GM18508 (cell line): ENCODE measurements at regions not wholly inside any gene's neighbourhood (a gene's known extent, or its start where the extent isn't known, plus 50 kb on each side); places are given as distances from the start of the nearest gene placed in this dataset.

ENCODE experiments used
- ATAC-seq: cut with Tn5 transposase; IDR thresholded peaks from one replicate; pipeline ENCODE4 v1.9.1; 2021; ENCODE audit warnings: moderate number of reproducible peaks; ENCODE audit not compliant: insufficient read depth, unreplicated experiment

DNA sequence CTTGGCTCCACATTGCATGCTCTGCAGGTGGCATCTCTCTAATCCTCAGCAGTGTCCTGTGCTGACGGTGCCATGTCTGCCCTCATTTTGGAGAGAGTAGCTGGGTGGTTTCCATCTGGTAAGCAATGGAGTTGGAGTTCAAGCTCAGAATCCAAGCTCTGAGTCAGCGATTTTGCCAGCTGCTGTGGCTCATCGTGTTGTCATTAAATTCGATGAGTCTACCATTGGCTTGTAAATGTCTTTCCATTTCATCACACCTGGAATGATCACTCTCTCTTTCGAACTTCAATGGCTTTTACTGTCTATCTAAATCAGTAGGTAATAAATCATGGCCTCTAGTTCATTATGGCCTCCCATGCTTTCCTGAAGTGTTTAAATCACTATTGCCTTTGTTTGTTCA lies 378.5 kb upstream of the TSHZ2 start:
- no peak for ATAC-seq

DNA sequence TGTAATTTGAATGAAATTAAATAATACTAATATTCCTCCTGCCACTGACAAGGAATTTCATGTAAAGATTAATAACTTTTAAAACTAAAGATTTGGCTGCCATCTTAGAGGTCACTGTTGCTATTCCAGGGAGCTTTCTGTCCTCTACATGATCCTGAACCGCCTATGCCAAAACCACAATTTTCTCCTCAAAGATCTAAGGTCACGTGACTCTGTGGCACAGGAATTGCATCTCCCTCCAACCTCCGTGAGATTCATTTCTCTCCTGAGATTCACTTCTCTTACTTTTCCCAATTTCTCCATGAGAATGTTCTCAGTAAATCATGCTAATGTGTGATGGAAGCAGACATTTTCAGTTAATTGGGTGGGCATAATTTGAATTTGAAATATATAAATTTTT lies 379.6 kb upstream of the TSHZ2 start:
- no peak for ATAC-seq

DNA sequence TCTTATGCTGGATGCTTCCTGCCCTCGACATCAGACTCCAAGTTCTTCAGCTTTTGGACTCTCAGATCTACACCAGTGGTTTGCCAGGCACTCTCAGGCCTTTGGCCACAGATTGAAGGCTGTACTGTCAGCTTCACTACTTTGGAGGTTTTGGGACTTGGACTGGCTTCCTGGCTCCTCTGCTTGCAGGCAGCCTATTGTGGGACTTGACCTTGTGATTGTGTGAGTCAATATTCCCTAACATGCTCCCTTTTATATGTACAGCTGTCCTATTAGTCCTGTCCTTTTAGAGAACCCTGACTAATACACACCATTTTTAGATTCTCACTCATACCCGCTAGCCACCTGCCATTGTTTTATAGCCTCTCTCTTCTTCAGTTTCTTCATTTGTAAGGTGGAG lies 382.1 kb upstream of the TSHZ2 start:
- no peak for ATAC-seq

DNA sequence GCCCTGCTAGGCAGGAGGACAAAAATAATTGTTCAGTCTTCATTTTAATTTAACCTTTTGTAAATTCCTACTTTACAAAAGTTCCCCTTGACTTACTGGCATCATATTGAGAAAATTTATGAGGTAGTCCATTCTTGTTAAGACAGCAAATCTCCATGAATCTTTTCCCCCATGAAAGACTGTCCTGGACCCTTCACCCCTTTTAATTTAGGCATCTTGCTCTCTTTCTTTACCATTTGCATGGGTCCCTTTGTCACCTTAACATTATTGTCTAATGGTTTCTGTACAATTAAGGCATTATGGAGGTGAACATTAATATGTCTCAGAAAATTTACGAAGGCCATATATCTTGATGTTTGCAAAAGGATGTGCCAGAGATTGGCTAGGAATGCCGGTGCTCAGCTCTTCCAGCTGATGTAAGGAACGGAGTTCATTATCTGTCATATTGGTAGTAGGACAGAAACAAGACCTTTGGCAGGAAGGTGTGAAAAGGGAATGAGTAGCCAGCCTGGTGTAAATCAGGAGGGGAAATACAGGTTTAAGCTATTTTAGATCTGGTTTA lies 382.8 kb upstream of the TSHZ2 start:
- no peak for ATAC-seq

DNA sequence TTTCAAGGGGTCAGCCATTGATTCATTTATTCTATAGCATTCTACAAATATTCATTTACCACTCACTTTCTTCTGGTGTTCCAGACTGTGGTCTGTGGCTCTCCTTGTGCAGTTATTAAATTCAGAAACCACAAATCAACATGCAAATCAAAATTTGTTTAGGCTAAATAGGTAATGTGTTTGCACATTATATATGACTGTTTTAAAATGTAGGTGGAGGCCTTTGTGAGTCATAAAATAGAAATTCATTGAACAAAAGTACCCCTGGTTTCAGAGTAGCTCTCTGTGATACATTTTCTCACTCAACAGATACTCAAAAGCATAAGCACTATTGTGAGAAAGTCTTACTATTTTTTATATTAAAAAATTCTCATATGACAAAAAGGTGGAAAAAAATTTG lies 385.5 kb upstream of the TSHZ2 start:
- ATAC-seq: no peak

DNA sequence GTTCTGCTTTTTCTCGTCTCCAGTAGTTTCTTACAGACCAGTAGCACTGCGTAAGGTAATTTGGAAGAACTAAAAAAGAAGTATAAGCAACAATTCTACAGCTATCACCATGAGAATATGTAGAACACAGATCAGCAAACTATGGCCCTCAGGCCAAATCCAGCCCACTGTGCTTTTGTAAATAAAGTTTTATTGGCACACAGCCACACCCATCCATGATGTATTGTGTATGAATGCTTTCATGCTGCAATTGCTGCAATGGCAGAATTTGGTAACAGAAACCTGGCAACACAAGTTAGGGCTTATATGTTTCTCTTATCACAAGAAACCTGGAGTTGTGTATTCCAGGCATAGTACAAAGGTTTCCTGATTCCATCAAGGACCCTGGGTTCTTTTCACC lies 386.8 kb upstream of the TSHZ2 start:
- no peak for ATAC-seq

DNA sequence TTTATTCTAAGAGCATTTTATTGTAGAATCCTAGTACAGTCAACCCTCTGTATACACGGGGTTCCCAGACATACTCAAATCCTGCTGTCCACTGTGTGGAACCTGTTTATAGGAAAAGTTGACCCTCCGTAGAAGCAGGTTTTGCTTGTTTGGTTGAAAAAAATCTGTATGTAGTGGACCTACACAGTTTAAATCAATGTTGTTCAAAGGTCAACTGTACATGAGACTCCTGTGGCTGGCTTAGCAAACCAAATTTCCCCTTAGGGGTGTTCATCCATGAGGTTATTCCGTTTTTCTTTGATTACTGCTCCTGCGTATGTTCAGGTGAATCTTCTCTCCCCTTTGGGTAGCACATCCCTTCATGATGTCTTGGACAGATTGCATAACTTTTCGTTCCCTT lies 387.0 kb upstream of the ZFP64 start:
- ATAC-seq: no peak

DNA sequence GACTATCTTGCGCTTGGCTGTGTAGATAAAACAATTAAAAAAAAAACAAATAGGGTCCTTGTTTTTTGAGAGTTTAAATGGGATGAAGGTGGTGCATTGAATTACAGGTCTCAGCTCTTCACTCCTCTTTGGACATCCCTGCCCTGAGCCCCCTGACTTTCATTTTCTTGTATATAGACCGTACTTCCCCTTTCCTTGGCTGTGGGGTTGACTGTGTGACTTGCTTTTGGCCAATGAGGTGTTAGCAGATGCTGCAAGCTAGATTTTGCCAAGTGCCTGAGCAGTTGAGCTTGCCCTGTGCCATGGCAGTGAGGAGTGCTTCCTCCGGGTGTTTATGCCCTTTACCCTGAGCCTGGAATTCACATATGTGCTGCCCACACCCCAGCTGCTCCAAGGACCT lies 386.1 kb upstream of the ZFP64 start:
- no peak for ATAC-seq

DNA sequence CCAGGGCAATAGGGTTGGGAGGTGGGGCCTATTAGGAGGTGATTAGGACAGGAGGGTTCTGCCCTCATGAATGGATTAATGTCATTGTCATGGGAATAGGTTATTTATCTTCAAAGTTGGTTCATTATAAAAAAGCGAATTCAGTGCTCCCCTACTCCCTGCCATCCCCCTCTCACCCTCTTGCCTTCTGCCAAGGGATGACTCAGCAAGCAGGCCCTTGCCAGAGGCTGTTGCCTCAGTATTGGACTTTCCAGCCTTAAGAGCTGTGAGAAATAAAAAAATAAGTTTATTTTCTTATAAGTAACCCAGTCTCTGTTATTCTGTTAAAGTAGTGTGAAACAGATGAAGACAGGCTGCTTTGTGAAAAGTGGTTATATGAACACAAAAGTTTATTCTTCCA lies 381.1 kb upstream of the ZFP64 start:
- ATAC-seq: no peak

DNA sequence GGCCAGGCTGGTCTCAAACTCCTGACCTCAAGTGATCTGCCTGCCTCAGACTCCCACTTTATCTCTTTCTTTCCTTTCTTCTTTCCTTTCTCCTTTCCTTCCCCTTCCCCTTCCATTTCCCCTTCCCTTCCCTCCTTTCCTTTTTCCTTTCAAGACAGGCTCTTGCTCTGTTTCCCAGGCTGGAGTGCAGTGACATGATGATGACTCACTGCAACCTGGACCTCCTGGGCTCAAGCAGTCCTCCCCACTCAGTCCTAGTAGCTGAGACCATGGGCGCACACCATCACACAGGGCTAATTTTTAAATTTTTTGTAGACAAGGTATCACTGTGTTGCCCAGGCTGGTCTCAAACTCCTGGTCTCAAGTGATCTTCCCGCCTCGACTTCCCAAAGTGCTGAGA lies 377.6 kb upstream of the ZFP64 start:
- ATAC-seq: no peak

DNA sequence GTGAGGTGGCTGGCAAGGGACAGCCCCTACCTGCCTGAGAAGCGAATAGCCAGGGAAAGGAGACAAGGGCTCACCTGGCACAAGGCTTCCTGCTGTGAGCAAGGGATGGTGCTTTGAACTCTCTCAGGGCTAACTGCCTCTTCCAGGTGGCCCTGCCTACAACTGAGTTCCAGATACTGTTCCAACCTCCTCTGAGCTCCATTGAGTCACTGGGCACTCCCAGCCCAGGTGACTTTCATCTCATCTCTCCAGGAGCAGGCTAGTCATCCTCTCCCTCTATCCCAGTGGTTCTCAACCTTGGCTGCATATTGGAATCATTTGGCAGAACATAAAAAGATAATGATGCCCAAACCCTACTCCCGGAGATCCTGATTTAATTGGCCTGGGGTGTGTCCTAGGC lies 374.0 kb upstream of the ZFP64 start:
- no peak for ATAC-seq

DNA sequence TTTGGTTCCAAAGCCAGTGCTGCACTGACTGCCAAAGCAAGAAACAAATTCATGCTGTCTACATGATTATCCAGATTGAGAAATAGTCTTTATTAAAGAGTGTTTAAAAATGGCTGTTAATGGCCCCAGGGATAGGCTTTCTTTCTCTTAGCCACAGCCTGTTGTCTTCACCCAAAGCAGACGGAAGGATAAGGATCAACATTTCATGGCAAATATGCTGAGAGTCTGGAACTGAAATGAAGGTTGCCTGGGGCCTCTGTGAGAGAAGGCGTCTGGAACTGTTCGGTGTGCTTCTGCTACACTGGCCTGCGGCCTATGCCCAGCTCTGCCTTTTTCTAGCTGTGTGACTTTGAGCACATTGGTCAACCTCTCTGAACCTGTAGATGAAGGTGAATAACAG lies 373.0 kb upstream of the ZFP64 start:
- no peak for ATAC-seq

DNA sequence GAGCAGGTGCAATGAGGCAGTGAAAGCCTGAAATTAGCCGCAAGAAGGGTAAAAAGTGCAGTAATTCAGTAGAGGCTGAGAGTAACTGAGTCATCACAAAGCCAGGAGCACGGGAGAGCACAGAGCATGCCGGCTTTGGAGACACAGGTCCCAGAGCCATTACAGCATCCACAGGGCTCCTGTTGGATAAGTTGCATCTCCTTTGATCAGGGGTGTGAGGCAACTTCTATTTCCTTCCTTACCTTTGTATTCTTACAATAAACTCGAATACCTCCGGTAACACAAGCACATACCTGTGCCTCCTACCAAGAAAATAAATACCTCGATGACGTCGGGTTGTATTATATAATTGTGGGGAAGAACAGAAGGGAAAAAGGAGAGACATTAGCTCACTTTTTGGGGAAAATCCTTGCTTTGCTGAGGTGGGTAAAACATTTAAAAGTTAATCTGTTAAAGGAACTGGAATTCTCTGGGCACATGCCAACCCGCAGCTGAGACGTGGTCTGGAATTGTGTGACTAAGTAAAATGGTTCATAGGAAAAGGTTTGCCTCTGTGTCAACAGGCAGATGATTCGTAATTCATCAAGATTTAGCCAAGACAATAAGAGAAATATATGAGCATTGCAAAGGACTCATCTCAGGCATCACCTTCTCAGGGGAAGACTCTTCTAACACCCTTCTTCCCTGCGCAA lies 360.7 kb upstream of the ZFP64 start:
- no peak for ATAC-seq

DNA sequence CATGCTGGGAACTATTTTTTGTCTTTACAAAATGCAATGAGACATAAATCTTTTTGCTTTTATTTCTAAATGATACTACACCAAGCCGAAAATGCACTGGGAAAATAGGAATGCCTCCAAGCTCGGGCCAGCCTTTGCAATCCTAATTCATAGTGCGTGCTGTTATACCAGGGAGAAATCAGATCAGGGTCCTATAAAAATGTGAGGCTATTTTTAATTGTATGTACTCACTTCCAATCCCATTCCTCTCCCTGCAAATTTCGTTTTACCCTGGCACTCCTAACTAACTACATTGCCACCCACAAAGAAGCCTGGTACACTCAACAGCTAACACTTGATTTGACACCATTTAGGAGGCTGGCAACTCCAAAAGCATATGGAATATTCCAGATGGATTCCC lies 350.6 kb upstream of the ZFP64 start:
- no peak for ATAC-seq

DNA sequence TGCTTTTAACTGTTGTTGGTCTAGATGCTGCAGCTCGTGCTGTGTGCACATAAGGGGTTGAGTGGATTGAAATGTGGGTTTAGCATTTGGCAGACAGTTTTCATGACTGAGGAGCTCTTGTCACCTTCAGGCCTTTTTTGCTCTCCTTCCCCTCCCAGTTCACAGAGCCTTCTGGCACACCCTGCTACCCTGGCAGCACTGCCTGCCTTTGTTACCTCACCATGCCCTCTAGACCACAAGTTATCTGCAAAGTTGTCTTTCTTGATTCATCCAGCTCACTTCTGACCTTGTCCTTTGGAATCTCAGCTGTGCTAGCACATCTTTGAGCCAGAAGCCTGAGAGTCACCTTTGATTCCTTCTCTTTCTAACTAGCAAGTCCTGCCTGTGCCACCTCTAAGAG lies 348.9 kb upstream of the ZFP64 start:
- ATAC-seq: no peak

DNA sequence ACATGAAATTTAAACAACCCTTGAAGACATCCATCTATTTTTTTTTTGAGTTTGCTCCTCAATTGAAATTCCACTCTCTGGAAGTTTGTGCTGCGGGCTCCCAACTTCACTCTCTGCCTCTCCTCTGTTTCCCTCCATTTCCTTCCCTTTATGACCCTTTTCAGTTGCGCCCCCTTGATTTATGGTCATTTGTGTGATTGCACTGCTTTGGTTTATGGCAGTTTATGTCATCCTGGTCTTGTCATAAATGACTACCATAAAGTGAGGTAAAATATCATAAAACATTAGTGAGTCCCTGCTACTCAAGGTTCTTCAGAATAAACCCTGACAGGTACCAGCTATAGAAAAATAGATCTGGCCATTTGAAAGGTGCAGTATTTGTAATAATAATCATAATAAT lies 348.3 kb upstream of the ZFP64 start:
- no peak for ATAC-seq

DNA sequence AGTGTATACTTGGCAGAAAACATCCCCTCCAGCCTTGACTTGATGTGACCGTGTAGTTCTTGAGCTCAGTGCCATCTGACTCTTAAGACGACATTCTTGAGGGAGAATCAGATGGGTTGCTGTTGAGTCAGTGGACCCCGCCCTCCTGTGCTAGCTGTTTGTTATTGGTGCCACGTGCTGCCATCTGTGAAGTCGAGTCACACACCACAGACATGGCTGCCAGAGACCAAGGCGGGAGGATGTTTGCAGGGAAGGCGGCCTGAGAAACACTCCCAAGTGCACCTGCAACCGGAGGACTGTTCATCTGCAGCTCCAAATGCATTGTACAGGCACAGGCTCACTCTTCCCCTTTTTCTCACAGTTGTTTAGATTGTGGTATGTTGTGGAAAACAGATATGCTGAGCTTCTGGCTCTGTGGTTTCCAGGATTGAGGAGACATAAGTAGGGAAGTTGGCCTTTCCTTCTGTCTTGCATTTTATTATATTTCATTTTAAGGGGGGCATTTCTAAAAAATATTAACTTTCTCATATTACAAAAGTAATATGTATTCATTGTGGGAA lies 345.3 kb upstream of the ZFP64 start:
- ATAC-seq: no peak

DNA sequence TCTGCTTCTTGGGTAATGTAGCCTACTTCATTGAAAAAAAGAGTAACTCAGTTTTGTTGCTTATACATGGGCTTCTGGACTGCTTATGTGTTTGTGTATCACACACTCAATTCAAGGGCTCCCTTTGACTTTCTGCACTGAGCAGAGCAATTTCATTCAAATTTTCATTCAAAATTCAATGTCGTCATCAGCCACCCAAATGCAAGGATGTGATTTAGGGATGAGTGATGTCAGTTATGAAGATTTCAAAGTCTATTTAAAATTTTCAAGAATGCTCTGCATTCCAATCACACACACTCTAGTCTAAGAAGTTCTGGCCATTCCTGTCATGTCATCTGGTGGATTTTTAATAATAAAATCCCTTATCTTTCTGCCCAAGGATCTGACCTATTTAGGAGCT lies 344.5 kb upstream of the ZFP64 start:
- ATAC-seq: no peak

DNA sequence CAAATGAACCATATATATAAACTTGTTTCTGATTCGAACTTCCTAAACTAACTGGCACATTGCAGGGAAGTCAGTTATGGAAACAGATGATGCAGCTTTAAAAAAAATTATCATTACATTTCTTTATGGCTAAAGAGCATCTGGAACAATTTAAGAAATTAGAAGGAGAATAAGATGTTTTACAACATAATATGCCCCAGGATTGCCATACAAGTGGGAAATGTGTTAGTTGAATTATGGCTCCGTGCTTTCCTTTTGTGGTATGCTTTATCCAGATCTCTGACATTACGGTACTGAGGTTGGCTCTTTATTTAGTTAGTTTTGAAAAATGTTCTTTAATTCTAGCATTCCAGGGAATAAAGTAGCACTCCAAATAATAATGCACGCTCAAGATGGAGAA lies 343.0 kb upstream of the ZFP64 start:
- no peak for ATAC-seq

DNA sequence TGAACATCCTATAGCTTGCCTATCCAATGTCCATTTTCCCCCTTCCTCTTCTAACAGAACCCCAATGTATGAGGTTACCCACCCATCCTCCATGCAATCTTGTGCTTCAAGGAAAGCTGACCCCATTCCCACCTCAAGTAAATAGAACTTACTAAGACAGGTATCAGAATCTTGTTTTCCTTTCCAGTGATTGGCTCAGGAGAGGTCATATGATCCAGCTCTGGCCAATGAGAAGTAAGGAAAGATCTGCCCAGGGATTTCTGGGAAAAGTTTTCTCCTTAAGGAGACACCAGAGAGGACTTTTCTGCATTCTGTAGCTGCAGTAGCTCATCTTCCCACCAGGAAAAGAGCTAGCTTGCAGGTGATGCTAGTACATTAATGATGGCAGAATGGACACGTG lies 341.8 kb upstream of the ZFP64 start:
- no peak for ATAC-seq

DNA sequence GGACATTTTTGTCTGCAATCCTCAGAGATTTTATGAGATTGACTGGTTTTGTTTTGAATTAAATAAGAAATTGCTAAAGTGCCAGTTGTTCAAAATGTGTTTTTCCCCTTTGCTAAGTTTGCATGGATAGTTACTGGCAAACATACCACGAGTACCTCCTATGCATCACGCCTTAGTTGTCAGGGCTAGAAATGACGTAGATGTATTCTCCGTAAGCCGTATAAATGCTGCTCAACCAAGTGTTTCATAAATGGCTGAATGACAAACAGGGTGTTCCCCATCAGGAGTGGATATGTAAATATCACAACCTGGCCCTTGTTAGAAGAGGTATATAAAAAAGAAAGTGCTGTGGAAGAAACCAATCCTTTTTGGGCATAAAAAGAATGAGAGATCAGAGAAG lies 341.1 kb upstream of the ZFP64 start:
- no peak for ATAC-seq

DNA sequence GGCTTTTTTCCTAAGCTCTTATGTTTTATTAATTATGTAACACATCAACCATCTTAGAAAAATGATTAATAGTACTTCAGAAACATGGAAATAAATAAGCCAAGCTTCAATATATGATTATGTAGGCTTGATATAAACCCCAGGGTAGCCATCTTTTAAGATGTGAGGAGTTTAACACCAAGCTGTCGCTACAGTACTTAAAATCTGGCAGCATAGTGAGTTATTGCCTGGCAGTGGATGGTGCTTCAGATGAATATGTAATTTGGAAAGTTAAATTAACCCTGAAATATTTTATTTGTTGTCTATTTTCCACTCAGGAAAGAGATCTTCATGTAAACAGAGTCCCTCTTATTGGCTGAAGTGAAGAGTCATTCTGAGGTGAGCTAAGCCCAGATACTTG lies 339.0 kb upstream of the ZFP64 start:
- no peak for ATAC-seq
